ENCODE measurements at regions not wholly inside any gene's neighbourhood (a gene's known extent, or its start where the extent isn't known, plus 50 kb on each side); places are given as distances from the start of the nearest gene placed in this dataset.

DNA sequence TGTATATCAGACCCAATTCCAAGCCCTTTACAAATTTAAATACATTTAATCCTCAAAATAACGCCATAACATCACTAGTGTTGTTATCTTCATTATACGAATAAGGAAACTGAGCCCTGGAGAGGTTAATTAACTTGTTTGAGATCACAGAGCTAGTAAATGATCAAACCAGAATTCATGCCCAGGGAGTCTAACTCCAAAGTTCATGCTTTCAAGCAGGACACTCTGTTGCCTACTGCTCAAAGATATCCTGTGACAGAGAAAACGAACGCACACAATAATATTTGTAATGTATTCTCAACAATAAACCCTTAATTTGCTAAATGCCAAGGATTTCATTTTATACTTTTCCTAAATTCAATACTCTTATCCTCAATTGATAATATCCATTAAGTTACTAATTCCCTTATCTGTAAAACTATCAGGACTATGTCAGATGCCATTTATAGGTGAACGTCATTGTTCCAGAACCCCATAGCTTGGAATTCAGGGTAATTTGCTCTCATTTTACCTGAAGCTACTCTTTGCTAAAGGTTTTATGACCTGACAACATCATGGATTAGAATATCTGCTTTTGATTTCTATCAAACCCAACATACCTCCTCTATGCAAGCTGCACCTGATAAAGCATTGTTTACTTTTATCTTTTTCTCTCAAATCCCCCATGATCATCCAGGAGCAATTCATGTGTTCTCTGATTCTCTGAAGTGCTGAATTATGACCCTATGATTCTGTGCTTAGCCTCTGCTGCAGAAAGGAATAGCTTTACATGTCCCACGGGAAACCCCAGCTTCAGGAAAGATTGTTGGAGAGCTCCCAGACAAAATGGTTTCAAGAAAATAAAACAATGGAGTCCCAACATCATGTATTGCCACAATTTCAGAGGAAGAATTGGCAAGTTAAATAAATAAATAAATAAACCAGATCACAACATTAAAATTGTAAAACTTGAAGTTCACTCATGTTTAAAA lies 150.2 kb upstream of the CDK1 start:
- no peak overlapping the region for H3K4me3 ChIP-seq (ENCODE audit: low read length)
- TF ChIP-seq, protein P1, sequence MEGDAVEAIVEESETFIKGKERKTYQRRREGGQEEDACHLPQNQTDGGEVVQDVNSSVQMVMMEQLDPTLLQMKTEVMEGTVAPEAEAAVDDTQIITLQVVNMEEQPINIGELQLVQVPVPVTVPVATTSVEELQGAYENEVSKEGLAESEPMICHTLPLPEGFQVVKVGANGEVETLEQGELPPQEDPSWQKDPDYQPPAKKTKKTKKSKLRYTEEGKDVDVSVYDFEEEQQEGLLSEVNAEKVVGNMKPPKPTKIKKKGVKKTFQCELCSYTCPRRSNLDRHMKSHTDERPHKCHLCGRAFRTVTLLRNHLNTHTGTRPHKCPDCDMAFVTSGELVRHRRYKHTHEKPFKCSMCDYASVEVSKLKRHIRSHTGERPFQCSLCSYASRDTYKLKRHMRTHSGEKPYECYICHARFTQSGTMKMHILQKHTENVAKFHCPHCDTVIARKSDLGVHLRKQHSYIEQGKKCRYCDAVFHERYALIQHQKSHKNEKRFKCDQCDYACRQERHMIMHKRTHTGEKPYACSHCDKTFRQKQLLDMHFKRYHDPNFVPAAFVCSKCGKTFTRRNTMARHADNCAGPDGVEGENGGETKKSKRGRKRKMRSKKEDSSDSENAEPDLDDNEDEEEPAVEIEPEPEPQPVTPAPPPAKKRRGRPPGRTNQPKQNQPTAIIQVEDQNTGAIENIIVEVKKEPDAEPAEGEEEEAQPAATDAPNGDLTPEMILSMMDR (IDR thresholded peaks at IDR 0.05; ENCODE audit: insufficient read depth, low read depth, low read length, missing control alignments) = no peak
- no peak for DNase-seq (ENCODE audit: low read depth)

DNA sequence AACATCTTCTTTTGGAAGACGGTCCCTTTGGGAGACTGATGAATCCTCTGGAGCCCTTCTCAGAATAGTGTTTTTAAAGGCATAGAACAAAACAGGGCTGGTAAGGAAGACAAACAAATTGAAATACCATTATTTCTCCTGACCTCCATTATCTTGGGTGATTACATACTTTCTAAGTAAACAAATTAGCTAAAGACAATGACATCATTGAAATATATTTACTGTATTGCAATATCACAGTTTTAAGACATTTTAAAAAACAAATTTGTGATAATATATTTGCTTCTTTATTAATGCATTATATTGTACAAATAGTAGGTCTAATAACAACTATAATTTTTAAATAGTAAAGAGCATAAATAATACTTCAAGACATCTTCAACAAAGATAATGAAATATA lies 152.2 kb upstream of the CDK1 start:
- DNase-seq (ENCODE audit: low read depth) = no peak
- TF ChIP-seq, protein P1 (IDR thresholded peaks at IDR 0.05; ENCODE audit: insufficient read depth, low read depth, low read length, missing control alignments) = no peak
- no peak overlapping the region for H3K4me3 ChIP-seq (ENCODE audit: low read length)

DNA sequence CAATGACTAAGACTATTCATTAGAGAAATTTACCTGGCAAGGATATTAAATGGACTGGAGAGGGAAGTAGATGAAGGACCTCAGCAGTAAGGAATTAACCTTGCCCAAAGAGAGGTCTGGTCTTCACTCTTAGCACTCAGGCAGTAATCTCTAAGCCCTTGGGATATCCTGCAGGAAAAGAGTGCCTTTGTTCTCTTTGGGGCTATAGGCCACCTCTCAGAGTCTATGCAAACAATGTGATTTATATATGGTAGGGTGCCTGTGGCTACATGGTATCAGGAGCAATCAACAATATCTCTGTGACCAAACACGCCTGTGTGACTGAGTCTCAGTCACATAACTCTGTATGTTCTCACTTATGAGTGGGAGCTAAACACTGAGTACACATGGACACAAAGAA lies 154.7 kb upstream of the CDK1 start:
- no peak overlapping the region for H3K4me3 ChIP-seq (ENCODE audit: low read length)
- DNase-seq (ENCODE audit: low read depth) = no peak
- TF ChIP-seq, protein P1 (IDR thresholded peaks at IDR 0.05; ENCODE audit: insufficient read depth, low read depth, low read length, missing control alignments) = no peak

DNA sequence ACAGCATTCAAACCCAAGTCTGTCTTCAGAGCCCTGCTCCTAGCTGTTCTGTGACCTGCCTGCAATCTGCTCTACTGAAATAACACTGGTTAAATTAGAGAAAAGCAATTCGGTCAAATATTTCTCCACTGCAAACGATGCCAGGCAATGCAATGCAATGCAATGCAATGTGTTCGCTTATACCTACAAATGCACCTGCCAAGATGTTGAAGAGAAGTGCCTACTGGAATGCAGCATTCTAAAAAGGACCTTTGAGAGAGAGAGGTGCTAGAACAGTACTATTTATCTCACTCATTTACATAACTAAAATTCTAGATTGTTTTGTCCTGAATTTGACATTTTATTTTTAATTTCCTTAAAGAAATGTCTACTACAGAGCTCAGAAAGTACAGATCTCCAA lies 157.3 kb upstream of the CDK1 start:
- DNase-seq (ENCODE audit: low read depth) = no peak
- no peak overlapping the region for H3K4me3 ChIP-seq (ENCODE audit: low read length)
- TF ChIP-seq, protein P1 (IDR thresholded peaks at IDR 0.05; ENCODE audit: insufficient read depth, low read depth, low read length, missing control alignments) = no peak

DNA sequence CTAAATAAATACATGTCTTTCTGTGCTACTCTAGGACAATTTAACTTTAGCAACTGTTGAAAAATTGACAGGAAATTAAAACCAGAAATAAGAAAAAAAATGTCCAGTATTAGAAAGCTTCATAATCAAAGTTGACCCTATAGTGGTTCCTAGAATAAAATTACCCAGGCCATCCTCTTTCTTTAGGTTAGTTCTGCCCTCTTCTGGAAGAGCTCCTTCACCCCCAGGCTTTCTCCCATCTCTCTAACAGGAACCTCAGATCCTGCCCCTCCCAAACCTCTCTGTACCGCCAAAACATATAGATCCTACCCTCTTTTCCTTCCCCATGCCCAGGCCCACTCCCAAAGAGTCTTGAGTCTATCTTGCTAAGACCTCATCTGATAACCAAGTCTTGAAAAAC lies 159.4 kb upstream of the CDK1 start:
- TF ChIP-seq, protein P1 (IDR thresholded peaks at IDR 0.05; ENCODE audit: insufficient read depth, low read depth, low read length, missing control alignments) = no peak
- no peak overlapping the region for H3K4me3 ChIP-seq (ENCODE audit: low read length)
- no peak for DNase-seq (ENCODE audit: low read depth)

DNA sequence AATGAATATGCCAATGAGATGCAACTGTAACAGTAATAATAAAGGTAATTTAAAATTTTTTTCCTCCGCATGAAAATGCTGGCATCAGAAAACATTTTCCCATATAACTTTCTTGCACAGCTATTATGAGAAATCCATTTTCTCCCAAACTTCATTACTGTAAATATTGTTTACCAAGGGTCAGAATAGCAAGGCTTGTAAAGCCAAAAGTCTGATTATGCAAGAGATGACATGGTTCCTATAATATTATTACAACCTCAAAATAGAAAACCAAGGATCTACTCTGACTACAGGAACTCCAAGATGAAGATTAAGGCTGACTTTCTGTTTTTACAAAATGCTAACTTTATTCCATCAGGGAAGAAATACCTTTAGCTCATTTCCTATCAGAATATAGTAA lies 162.7 kb upstream of the CDK1 start:
- no peak overlapping the region for H3K4me3 ChIP-seq (ENCODE audit: low read length)
- TF ChIP-seq, protein P1 (IDR thresholded peaks at IDR 0.05; ENCODE audit: insufficient read depth, low read depth, low read length, missing control alignments) = no peak
- no peak for DNase-seq (ENCODE audit: low read depth)

DNA sequence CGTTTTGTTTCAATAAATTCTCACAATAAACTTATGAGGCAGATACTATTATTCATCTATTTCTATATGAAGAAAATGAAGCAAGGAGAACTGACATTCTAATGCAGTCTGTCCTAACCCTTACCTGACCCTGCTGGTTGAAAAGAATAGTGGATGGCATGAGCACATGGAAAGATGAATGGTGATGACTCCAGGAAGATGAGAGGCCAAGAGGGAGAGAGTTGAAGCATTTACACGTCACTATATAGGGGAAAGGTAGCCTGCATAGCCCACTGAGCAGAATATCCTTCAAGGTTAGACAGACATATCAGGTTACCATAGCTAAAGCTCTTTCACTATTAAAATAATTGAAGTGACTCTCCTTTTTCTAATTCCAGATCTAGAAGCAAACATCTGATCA lies 163.9 kb upstream of the CDK1 start:
- TF ChIP-seq, protein P1 (IDR thresholded peaks at IDR 0.05; ENCODE audit: insufficient read depth, low read depth, low read length, missing control alignments) = no peak

More for the DNA sequence above, 163.9 kb upstream of the CDK1 start:
- no peak overlapping the region for H3K4me3 ChIP-seq (ENCODE audit: low read length)
- no peak for DNase-seq (ENCODE audit: low read depth)

Measured in epithelial cell of esophagus (primary cell).